D721Med (cell line): ENCODE measurements at regions not wholly inside any gene's neighbourhood (a gene's known extent, or its start where the extent isn't known, plus 50 kb on each side); places are given as distances from the start of the nearest gene placed in this dataset.

Experiments used
- DNase-seq: peaks from one replicate; pipeline ENCODE4 v3.0.0; 2011; ENCODE audit warnings: low spot score; ENCODE audit not compliant: insufficient read length
- FAIRE-seq: peaks from 2 replicates; lab custom pipeline; 2011; peaks lifted over from hg19 to GRCh38; lab: Jason Lieb, UNC
- TF ChIP-seq, protein P1 (sequence below): IDR thresholded peaks from 2 replicates; pipeline ENCODE4 v1.5.1; 2012; ENCODE audit warnings: mild to moderate bottlenecking, control low read depth; ENCODE audit not compliant: insufficient read depth; ENCODE audit errors: missing control alignments

- TF ChIP-seq, protein P1, sequence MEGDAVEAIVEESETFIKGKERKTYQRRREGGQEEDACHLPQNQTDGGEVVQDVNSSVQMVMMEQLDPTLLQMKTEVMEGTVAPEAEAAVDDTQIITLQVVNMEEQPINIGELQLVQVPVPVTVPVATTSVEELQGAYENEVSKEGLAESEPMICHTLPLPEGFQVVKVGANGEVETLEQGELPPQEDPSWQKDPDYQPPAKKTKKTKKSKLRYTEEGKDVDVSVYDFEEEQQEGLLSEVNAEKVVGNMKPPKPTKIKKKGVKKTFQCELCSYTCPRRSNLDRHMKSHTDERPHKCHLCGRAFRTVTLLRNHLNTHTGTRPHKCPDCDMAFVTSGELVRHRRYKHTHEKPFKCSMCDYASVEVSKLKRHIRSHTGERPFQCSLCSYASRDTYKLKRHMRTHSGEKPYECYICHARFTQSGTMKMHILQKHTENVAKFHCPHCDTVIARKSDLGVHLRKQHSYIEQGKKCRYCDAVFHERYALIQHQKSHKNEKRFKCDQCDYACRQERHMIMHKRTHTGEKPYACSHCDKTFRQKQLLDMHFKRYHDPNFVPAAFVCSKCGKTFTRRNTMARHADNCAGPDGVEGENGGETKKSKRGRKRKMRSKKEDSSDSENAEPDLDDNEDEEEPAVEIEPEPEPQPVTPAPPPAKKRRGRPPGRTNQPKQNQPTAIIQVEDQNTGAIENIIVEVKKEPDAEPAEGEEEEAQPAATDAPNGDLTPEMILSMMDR = no peak
- DNase-seq (no peak), FAIRE-seq (no peak)
Observed at GRCh38 chr11:91922846-91923245, 301.8 kb upstream of the FAT3 start.

GRCh38 chr11:91921974-91922373 lies 302.6 kb upstream of the FAT3 start:
- TF ChIP-seq, protein P1 = no peak
- DNase-seq (no peak), FAIRE-seq (no peak)

GRCh38 chr11:91913407-91913806 lies 311.2 kb upstream of the FAT3 start:
- TF ChIP-seq, protein P1 = no peak

GRCh38 chr11:91912322-91912721 lies 312.3 kb upstream of the FAT3 start:
- no peak for DNase-seq
- TF ChIP-seq, protein P1 = no peak
- FAIRE-seq = no peak

More at GRCh38 chr11:91913407-91913806, 311.2 kb upstream of the FAT3 start:
- DNase-seq = no peak
- FAIRE-seq = no peak

DNA sequence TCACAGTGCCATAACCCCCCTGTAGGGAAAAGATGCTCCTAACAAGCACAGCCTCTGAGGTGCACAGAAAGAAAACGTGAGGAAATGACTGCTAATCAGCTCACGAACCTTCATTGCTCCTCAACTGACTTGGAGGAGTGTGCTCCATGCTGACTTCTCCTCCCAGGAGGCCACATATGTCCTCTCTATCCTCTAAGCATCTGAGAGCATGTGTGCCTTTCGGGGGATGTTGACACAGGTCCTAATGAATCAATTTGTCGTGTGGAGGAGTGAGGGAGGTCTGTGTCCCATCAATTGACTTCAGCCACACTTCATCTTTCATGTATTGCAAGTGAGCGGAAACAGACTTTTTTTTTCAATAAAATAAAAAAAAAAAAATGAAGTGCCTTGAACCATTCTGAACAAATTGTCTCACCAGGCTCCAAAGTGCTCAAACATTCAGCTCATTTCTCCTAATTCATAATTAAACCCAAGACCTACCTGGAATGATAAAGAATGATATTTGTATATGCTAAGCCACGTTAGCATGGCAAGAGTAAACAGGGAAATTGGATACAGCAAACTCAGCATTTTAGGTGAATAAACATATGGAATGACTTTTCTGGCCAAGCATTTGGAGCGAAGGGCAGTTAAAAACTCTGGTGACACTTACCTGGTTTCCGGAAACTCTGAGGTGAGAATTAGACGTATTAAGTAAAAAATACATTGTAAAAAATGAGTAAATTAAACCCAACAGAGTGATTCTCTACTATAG lies 317.6 kb upstream of the FAT3 start:
- TF ChIP-seq, protein P1 = no peak
- no peak for FAIRE-seq
- no peak for DNase-seq

DNA sequence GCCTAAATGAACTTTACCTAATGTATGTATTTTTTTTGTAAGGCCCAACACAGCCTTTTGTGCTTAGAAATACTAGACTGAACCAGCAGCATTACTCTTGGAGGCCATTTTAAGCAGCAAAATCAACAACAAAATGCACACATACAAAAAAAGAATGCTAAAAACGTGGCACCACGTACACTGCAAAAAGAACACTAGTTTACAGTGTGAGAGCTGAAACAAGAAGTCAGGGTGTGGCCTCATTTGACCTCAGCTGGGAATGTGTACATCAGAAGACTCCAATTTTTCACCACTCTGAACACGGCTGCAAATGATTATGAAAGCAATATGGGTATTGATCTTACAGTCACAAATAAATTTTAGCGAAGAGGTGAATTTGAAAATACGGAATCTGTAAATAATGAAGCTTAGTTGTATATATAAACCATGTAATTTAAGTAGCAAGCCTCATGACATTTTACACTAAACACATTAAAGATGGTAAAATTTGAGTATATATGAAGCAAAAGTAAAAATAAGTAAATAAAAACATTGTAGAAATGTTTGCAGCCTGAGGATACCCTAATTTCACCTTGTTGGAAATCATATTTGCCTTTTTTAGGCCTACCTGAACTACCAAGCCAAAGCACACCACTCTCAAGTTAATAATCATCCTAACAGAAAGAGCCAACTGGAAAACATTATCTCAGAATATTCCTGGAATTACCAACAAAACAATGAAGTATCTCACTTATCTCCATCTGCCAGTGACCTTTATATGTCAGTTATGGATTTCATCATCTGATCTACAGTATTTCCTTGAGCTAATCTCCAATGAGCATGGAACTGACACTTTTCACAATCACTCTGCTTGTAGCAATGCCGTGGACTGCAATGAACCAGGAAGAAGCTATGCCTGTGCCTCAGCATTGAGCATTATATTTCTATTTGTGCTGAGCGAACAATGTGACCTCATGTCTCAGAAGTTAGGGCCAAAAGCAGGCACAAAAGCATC lies 319.5 kb upstream of the FAT3 start:
- FAIRE-seq (no peak), DNase-seq (no peak)
- TF ChIP-seq, protein P1 = no peak
